HCT116 (cell line): ENCODE measurements at regions not wholly inside any gene's neighbourhood (a gene's known extent, or its start where the extent isn't known, plus 50 kb on each side); places are given as distances from the start of the nearest gene placed in this dataset.

Experiments
- ATAC-seq: fragments of 200-7000 bp; cut with Tn5 transposase; 2 replicates; pipeline ENCODE4 v1.9.1; 2020; ENCODE audit warnings: mild to moderate bottlenecking, moderate library complexity
- BruUV-seq: library from RNA; stranded (reverse); fragments of 400-500 nt; replicated peaks from 2 replicates; lab custom pipeline; 2021; lab: Mats Ljungman, UMichigan
- CTCF ChIA-PET: fragments of 300-600 bp; sonication (Branson Sonifier 250); formaldehyde crosslinking; loops from one replicate; lab custom pipeline; 2021; ENCODE audit warnings: antibody characterized with exemption; lab: Charles Lee
- POLR2A ChIA-PET: fragments of 300-600, 350-600 bp; sonication (Branson Sonifier 250); formaldehyde crosslinking; loops from one replicate; lab custom pipeline; 2021; ENCODE audit warnings: antibody characterized with exemption; lab: Charles Lee
- RAD21 ChIA-PET, 2 experiments: fragments of 300-600 bp; sonication (Branson Sonifier 250); formaldehyde crosslinking; loops; one replicate each; lab custom pipeline; 2023; ENCODE audit warnings: low total read pairs in 2 of 2; ENCODE audit not compliant: uncharacterized antibody in 2 of 2, unreplicated experiment in 2 of 2, low non-redundant PET in 1 of 2; lab: Charles Lee
- DNase-seq: peaks from one replicate; pipeline ENCODE4 v3.0.0-alpha.2; 2010; ENCODE audit warnings: low read depth, low spot score
- H2AFZ ChIP-seq: fragments of 200-600 bp; shearing (Covaris generic), sonication (generic); 2 replicates; pipeline ENCODE4 v1.6.1; 2017; ENCODE audit warnings: low read depth, mixed run types, mixed read lengths, antibody characterized with exemption, low read length; ENCODE audit not compliant: poor library complexity, severe bottlenecking
- H3K27ac ChIP-seq: 2 replicates; pipeline ENCODE4 v1.5.1; 2012; ENCODE audit warnings: low read depth, low read length
- H3K27me3 ChIP-seq: fragments of 200-600 bp; sonication (generic); 2 replicates; pipeline ENCODE4 v1.6.1; 2016; ENCODE audit warnings: mixed run types, low read length, mixed read lengths; ENCODE audit not compliant: insufficient read depth
- H3K36me3 ChIP-seq, 2 experiments: fragments of 200-500 bp in 1 of 2; fragments of 200-600 bp in 1 of 2; sonication (Bioruptor generic) in 1 of 2; sonication (generic) in 1 of 2; 2 replicates each; pipeline versions ENCODE4 v1.5.1 to v1.6.1; 2014 to 2016; ENCODE audit warnings: low read length in 2 of 2, inconsistent platforms in 1 of 2, mixed read lengths in 1 of 2, mixed run types in 1 of 2; ENCODE audit not compliant: insufficient read depth in 2 of 2, control insufficient read depth in 1 of 2
- H3K4me1 ChIP-seq, 2 experiments: fragments of 200-600 bp in 1 of 2; sonication (generic) in 1 of 2; 2 replicates each; pipeline versions ENCODE4 v1.5.1 to v1.6.1; 2012 to 2017; ENCODE audit warnings: low read length in 2 of 2, inconsistent platforms in 1 of 2, mild to moderate bottlenecking in 1 of 2, mixed read lengths in 1 of 2, mixed run types in 1 of 2, moderate library complexity in 1 of 2; ENCODE audit not compliant: insufficient read depth in 2 of 2, control insufficient read depth in 1 of 2
- H3K4me2 ChIP-seq: fragments of 200-600 bp; sonication (generic); 2 replicates; pipeline ENCODE4 v1.6.1; 2017; ENCODE audit warnings: mixed run types, low read length, mixed read lengths
- H3K4me3 ChIP-seq, 2 experiments: fragments of 200-600 bp in 1 of 2; sonication (generic) in 1 of 2; replicated peaks in 1 of 2; 2 replicates each; pipeline ENCODE4 v1.5.1; 2011 to 2016; ENCODE audit warnings: low read length in 2 of 2, control low read depth in 1 of 2, low read depth in 1 of 2, mild to moderate bottlenecking in 1 of 2, mixed read lengths in 1 of 2, mixed run types in 1 of 2
- H3K79me2 ChIP-seq: fragments of 200-600 bp; sonication (generic); 2 replicates; pipeline ENCODE4 v1.6.1; 2017; ENCODE audit warnings: mild to moderate bottlenecking, mixed run types, low read length, moderate library complexity, mixed read lengths; ENCODE audit not compliant: insufficient read depth
- H3K9ac ChIP-seq: fragments of 200-600 bp; sonication (generic); 2 replicates; pipeline ENCODE4 v1.6.1; 2016; ENCODE audit warnings: low read length, mixed read lengths
- H3K9me2 ChIP-seq: fragments of 200-600 bp; sonication (generic), shearing (Covaris generic); 2 replicates; pipeline ENCODE4 v1.6.1; 2017; ENCODE audit warnings: mixed run types, mild to moderate bottlenecking, moderate library complexity; ENCODE audit not compliant: insufficient read depth
- H3K9me3 ChIP-seq, 2 experiments: fragments of 200-500 bp in 1 of 2; fragments of 200-600 bp in 1 of 2; sonication (Bioruptor generic) in 1 of 2; sonication (generic) in 1 of 2; 2 replicates each; pipeline ENCODE4 v1.6.1; 2014 to 2017; ENCODE audit warnings: low read length in 2 of 2, mixed read lengths in 2 of 2, inconsistent platforms in 1 of 2, low read depth in 1 of 2, mild to moderate bottlenecking in 1 of 2, mixed run types in 1 of 2, moderate library complexity in 1 of 2; ENCODE audit not compliant: control insufficient read depth in 1 of 2, insufficient read depth in 1 of 2
- H4K20me1 ChIP-seq: fragments of 200-600 bp; sonication (generic), shearing (Covaris generic); 2 replicates; pipeline ENCODE4 v1.6.1; 2017; ENCODE audit warnings: mixed run types, mild to moderate bottlenecking, moderate library complexity; ENCODE audit not compliant: insufficient read depth
- ATF3 ChIP-seq: IDR thresholded peaks from 2 replicates; pipeline ENCODE4 v1.6.1; 2012
- CEBPB ChIP-seq: IDR thresholded peaks from 2 replicates; pipeline ENCODE4 v1.6.1; 2012; ENCODE audit warnings: low read depth
- CTCF ChIP-seq, 3 experiments: fragments of 200-600 bp in 1 of 3; sonication (generic) in 1 of 3; IDR thresholded peaks in 2 of 3; conservative IDR thresholded peaks in 1 of 3; 2 replicates each; pipeline ENCODE4 v1.5.1; 2012 to 2017; ENCODE audit warnings: low read depth in 2 of 3, low read length in 2 of 3, antibody characterized with exemption in 1 of 3, borderline replicate concordance in 1 of 3, control low read depth in 1 of 3, mild to moderate bottlenecking in 1 of 3, mixed read lengths in 1 of 3, mixed run types in 1 of 3, moderate library complexity in 1 of 3; ENCODE audit not compliant: insufficient read depth in 1 of 3
- EGR1 ChIP-seq: IDR thresholded peaks from 2 replicates; pipeline ENCODE4 v1.6.1; 2012; ENCODE audit warnings: low read depth
- ELF1 ChIP-seq: IDR thresholded peaks from 2 replicates; pipeline ENCODE4 v1.6.1; 2012; ENCODE audit warnings: low read depth, borderline replicate concordance
- EZH2 ChIP-seq: fragments of 200-600 bp; sonication (generic); IDR thresholded peaks from 2 replicates; pipeline ENCODE4 v1.6.1; 2017; ENCODE audit warnings: antibody characterized with exemption, mixed run types
- EZH2phosphoT487 ChIP-seq: fragments of 200-600 bp; IDR thresholded peaks from 2 replicates; pipeline ENCODE4 v1.6.1; 2018; ENCODE audit warnings: antibody characterized with exemption, borderline replicate concordance
- FOSL1 ChIP-seq: IDR thresholded peaks from 2 replicates; pipeline ENCODE4 v1.6.1; 2012; ENCODE audit warnings: low read depth
- JUND ChIP-seq: IDR thresholded peaks from 2 replicates; pipeline ENCODE4 v1.6.1; 2012
- POLR2A ChIP-seq: IDR thresholded peaks from 2 replicates; pipeline ENCODE4 v1.7.0; 2011; ENCODE audit warnings: borderline replicate concordance; ENCODE audit not compliant: insufficient read depth, insufficient read length; ENCODE audit errors: extremely low read depth
- POLR2AphosphoS5 ChIP-seq: IDR thresholded peaks from 2 replicates; pipeline ENCODE4 v1.6.1; 2011; ENCODE audit warnings: mild to moderate bottlenecking, low read depth, low read length, moderate library complexity
- RAD21 ChIP-seq: IDR thresholded peaks from 2 replicates; pipeline ENCODE4 v1.6.1; 2012; ENCODE audit warnings: low read depth, mild to moderate bottlenecking
- SIN3A ChIP-seq: IDR thresholded peaks from 2 replicates; pipeline ENCODE4 v1.6.1; 2012; ENCODE audit warnings: low read depth
- TCF7L2 ChIP-seq: IDR thresholded peaks from 2 replicates; pipeline ENCODE4 v1.7.0; 2011; ENCODE audit warnings: borderline replicate concordance, inconsistent platforms; ENCODE audit not compliant: insufficient read depth, insufficient read length; ENCODE audit errors: extremely low read depth
- YY1 ChIP-seq: IDR thresholded peaks from 2 replicates; pipeline ENCODE4 v1.6.1; 2011; ENCODE audit warnings: low read length, low read depth, moderate library complexity, mild to moderate bottlenecking; ENCODE audit not compliant: insufficient replicate concordance; ENCODE audit errors: extremely low read depth
- ZBTB33 ChIP-seq: IDR thresholded peaks from 2 replicates; pipeline ENCODE4 v1.6.1; 2011; ENCODE audit warnings: mild to moderate bottlenecking, low read length, moderate library complexity; ENCODE audit not compliant: insufficient replicate concordance; ENCODE audit errors: extremely low read depth
- ZFX ChIP-seq: fragments of 450-650 bp; IDR thresholded peaks from 2 replicates; pipeline ENCODE4 v1.6.1; 2017
- intact Hi-C: fragments of 100-400 bp; cut with micrococcal nuclease; formaldehyde crosslinking; loops from 2 replicates; pipeline ENCODE4 v1.10.0; 2022
- TF ChIP-seq, protein P1 (sequence below): IDR thresholded peaks from 2 replicates; pipeline ENCODE4 v1.6.1; 2012; ENCODE audit warnings: low read depth

DNA sequence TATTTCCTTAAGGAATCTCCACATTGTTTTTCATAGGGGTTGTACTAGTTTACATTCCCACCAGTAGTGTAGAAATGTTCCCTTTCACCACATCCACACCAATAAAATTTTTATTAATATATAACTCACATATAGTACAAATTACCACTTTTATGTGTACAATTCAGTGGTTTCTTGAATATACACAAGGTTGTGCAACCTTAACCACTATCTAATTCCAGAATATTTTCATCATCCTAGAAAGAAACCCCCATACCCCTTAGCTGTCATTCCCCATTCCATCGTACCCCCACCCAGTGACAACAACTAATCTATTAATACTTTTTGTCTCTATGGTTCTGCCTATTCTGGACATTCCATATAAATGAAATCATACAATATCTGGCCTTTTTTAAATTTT, 108.3 kb upstream of the USP9X start:
- ATAC-seq (no peak), DNase-seq (no peak)
- Histone ChIP-seq H3K36me3 (no peaks in the 10 kb centered on the region), H3K4me1 (no peaks in the 10 kb centered on the region), H2AFZ (no peak overlapping the region), H3K79me2 (no peaks in the 10 kb centered on the region), H3K27ac (no peak overlapping the region), H3K27me3 (no peaks in the 10 kb centered on the region), H3K9ac (no peak overlapping the region), H3K9me3 (no peaks in the 10 kb centered on the region), H3K4me2 (no peak overlapping the region), H3K4me3 (no peak overlapping the region), H3K9me2 (no peaks in the 10 kb centered on the region), H4K20me1 (no peaks in the 10 kb centered on the region)
- TF ChIP-seq ZFX (no peak), EZH2 (no peak), TCF7L2 (no peak), POLR2A (no peak), CTCF (IDR thresholded peaks at IDR 0.05 in 2 of 3, conservative IDR thresholded peaks at IDR 0.05 in 1 of 3; ENCODE audit: borderline replicate concordance in 1 of 3, insufficient read depth in 1 of 3, low read depth in 2 of 3, low read length in 2 of 3) (no peak), EZH2phosphoT487 (no peak), POLR2AphosphoS5 (no peak), CEBPB (no peak), ATF3 (no peak), RAD21 (no peak), SIN3A (no peak), YY1 (no peak), ZBTB33 (no peak), ELF1 (no peak), JUND (no peak), FOSL1 (no peak), EGR1 (no peak)
- TF ChIP-seq, protein P1, sequence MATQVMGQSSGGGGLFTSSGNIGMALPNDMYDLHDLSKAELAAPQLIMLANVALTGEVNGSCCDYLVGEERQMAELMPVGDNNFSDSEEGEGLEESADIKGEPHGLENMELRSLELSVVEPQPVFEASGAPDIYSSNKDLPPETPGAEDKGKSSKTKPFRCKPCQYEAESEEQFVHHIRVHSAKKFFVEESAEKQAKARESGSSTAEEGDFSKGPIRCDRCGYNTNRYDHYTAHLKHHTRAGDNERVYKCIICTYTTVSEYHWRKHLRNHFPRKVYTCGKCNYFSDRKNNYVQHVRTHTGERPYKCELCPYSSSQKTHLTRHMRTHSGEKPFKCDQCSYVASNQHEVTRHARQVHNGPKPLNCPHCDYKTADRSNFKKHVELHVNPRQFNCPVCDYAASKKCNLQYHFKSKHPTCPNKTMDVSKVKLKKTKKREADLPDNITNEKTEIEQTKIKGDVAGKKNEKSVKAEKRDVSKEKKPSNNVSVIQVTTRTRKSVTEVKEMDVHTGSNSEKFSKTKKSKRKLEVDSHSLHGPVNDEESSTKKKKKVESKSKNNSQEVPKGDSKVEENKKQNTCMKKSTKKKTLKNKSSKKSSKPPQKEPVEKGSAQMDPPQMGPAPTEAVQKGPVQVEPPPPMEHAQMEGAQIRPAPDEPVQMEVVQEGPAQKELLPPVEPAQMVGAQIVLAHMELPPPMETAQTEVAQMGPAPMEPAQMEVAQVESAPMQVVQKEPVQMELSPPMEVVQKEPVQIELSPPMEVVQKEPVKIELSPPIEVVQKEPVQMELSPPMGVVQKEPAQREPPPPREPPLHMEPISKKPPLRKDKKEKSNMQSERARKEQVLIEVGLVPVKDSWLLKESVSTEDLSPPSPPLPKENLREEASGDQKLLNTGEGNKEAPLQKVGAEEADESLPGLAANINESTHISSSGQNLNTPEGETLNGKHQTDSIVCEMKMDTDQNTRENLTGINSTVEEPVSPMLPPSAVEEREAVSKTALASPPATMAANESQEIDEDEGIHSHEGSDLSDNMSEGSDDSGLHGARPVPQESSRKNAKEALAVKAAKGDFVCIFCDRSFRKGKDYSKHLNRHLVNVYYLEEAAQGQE: no peak
- POLR2A ChIA-PET: no interaction called here
- BruUV-seq: no TSS peak
- CTCF ChIA-PET: no interaction called here
- intact Hi-C loops: no loop called here
- RAD21 ChIA-PET: no interaction called here
